ENCODE measurements at regions not wholly inside any gene's neighbourhood (a gene's known extent, or its start where the extent isn't known, plus 50 kb on each side); places are given as distances from the start of the nearest gene placed in this dataset.
"Not testable (repeated sequence)": the region's sequence is repeated elsewhere in the genome, so short reads cannot be mapped to it uniquely, and the experiment has no call there.

DNA sequence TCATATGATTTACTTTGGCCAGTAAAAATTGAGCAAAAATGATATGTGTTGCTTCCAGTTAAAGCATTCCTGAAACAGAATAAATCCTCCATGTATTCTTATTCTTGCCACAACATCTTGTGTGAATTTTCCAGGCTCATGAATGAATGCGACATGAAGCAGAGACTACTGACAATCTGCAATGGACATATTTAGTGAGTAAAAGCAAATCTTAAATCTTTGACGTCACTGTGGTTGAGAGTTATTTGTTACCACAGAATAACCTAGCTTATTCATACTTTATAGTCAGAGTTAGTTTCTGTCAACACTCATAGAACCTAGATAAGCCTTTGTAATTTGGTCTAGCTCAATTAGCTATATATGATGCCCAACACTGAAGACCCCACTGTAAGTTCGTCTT lies 1443.1 kb downstream of the PCDH9 start:
- DNase-seq: no peak

DNA sequence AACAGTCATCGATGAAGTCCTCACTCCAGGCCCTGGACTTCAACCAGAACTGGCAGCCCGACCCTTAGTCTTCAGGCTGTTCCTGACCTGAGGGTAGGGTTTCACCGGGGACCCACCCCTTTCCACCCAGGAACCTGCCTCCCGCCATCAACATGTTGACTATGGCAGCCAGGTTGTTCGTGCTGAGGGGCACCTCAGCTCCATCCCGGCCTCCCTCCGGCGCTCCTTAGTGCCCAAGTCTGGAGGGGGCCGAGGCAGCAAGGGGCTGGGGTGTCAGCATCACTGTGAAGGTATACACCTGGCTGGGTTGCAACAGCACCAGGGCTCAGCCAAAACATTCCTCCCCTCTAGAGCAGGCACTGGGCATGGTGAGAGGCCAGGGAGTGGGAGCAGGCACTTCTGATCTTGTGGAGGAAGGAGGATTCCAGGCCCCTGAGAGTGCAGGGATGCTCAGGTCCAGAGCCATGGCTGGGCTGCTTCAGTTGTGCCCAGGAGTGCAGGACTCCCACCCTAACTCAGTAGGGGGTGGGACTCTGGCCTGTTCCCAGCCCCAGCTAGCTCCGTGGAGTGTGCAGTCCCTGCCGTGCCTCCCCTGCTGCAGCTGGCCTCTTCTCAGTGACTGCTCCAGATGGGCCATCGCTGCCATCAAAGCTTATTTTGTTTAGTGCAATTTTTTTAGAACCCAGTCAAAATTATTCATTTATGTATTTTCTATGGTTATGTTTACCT lies 1445.9 kb downstream of the PCDH9 start:
- DNase-seq: no peak

DNA sequence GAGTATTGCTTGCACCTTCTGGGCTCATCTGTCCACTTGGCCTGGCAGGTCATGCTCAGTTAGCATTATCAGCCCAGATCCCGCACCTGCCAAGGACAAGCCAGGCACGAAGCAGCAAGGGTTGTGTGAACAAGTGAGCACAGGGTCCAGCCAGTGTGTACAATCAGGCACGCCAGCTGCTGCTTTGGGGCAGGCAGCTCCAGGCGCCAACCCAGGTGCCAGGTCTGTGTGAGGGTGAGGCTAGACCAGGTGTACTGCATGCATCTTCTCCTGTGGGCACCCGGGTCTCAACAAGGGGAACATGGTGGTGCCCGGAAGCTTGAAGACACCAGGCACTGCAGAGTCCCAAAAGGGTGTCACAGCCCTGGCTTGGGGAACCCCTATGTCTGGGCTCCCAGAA lies 1446.8 kb downstream of the PCDH9 start:
- no peak for DNase-seq

DNA sequence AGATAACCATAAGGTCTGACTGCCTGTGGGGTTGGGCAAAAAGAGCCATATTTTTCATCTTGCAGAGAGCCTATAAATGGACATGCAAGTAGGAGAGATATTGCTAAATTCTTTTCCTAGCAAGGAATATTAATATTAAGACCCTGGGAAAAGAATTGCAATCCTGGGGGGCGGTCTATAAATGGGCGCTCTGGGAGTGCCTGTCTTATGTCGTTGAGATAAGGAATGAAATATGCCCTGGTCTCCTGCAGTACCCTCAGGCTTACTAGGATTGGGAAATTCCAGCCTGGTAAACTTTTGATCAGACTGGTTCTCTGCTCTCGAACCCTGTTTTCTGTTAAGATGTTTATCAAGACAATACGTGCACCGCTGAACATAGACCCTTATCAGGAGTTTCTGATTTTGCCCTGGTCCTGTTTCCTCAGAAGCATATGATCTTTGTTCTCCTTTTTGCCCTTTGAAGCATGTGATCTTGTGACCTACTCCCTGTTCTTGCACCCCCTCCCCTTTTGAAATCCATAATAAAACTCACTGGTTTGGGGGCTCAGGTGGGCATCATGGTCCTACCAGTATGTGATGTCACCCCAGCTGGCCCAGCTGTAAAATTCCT lies 1458.3 kb downstream of the PCDH9 start:
- DNase-seq: not testable (repeated sequence)

DNA sequence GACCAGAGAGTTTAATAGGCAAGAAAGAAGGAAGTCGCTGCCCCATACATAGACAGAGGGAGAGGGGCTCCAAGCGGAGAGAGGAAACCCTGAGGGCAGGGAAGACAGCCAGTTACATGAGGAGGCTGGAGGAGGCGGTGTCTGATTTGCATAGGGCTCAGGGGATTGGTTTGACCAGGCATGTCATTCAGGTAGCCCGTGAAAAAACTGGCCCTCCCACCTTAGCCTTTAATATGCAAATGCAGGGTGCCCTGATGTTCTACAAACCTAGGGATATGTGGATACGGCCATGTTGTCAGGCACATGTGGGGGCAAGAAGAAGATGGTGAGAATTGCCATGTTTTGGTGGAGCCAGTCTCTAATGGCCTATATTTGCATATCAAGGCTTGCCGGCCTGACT lies 1461.6 kb downstream of the PCDH9 start:
- no peak for DNase-seq

DNA sequence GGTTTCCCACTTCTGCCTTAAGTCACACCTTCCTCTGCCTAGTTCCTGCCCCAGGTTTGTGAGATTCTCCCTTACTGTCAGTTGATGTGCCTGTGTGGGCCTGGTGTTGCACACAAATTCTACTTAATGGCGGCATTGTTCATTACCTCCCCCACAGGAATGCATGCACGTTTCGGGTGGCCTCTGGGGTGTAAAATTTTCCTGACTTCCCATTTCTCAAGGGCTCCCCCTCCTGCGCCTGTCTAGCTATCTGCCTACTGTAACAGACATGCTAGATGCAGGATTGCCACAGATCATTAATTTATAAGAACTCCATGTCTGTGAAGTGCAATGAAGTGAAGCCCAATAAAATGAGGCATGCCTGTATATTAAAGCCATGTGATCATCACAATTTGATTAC lies 1466.3 kb downstream of the PCDH9 start:
- no peak for DNase-seq

DNA sequence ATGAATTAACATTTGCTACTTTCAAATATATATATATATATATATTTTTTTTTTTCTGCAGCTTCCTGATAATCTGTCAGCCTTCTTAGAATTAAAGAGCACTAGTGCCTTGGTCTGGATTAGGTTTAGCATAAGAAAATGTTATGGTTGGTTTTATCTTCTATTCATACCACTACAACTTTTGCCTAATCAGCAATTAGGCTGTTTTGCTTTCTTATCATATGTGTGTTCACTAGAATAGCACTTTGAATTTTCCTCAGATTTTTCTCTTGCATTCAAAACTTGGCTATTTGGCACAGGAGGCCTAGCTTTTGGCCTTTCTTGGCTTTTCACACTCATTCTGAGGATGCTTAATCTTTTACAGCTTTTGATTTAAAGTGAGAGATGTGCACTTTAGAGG lies 1468.1 kb downstream of the PCDH9 start:
- DNase-seq: no peak

DNA sequence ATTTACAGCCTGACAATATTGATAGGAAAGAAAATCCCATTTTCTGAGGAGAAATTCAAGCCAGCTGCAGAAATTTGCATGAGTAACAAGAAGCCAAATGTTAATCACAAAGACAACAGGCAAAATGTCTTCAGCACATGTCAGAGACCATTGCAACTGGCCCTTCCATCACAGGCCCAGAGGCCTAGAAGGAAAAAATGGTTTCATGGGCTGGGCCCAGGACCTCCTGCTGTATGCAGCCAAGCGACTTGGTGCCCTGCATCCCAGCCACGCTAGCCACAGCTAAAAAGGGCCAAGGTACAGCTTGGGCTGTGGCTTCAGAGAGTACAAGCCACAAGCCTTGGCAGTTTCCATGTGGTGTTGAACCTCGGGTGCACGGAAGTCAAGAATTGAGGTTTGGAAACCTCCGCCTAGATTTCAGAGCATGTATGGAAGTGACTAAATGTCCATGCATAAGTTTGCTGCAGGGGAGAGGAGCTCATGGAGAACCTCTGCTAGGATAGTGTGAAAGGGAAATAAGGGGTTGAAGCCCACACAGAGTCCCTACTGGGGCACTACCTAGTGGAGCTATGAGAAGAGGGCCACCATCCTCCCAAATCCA lies 1474.0 kb downstream of the PCDH9 start:
- DNase-seq: no peak

DNA sequence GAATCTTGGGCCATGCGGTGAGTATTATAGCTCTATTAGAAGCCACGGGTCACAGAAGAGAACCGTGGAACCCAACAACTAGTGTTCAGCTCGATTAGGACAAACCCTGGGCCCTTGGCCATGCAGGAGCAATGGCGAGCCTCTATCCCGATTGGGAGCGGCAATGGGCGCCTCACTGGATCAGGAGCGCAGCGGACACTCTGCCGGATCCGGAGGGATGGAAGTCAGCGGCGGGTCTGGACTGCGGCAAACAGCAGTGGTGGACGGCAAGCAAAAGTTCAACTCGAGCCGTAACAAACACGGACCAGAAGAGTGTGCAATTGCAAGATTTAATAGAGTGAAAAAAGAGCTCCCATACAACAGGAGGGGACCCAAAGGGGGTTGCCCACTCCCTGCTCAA lies 1481.9 kb downstream of the PCDH9 start:
- no peak for DNase-seq

DNA sequence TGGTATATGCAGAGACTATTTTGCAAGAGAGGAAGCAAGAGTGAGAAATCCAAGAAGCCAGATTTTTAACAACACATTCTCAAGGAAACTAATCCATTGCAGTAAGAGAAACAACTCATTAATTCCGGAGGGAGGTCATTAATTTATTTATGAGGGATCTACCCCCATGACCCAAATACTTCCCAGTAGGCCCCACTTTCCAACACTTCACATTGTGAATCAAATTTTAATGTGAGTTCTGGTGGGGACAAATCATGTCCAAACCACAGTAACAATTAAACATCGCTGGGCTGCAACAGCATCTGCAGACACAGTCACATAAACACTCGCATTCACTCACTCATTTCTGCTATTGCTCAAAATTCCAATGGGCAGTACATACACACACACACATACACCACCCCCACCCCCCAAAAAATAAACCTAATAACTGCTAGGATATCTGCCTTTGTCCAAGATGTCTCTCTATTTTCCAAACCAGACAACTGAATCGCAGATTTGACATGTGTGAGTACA lies 1483.7 kb downstream of the PCDH9 start:
- DNase-seq: no peak

DNA sequence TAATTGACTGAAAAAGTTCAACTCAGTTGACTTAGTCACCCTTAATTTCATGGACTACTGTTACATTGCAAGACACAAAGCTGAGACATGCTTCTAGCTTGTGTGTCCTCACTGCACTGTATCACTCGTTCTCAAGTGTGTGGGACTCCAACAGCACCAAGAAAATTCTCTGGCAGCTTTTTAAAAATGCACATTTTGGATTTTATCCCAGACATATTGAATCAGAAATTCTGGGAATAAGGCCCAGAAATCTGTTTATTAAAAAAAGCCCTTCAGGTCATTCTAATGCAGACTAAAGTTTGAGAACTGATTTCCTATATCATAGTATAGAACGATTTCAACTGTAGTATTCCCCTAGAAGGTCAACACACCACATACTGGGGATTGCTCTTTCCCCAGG lies 1485.3 kb downstream of the PCDH9 start:
- no peak for DNase-seq

DNA sequence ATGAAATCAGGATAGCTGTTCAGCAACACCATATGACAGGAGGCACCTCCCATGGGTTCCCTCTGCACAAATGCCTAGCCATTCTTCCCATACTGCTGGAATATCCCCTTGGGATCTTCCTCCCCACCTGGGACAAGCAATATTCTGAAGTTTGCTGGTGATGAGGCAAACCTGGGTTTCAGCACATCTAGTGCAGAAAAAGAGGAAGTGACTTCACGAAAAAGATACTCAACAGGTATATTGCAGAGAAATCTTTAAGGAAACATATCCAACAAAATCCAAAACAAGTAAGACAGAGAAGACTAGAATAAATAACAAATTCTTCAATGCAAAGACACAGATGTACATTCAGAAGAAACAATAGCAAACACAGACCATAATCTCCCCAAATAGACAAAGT lies 1497.0 kb downstream of the PCDH9 start:
- no peak for DNase-seq

DNA sequence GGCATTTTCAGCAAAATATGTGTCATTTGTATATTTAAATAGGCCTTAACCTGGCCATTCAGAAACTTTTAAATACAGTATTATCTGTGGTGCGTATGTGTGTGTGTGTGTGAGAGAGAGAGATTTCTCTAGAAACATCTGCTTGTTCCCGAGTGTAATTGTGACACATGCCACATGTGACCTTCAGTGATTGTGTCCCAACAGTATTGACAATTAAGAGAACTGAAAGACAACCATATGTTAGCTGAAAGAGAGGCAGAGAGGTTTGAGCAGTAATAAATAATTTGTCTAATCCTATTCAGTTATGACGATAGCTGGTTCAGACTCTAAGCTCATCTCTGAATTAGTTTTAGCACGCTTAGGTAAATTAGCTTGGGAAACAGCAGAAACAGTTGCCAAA lies 1503.1 kb downstream of the PCDH9 start:
- DNase-seq: no peak

DNA sequence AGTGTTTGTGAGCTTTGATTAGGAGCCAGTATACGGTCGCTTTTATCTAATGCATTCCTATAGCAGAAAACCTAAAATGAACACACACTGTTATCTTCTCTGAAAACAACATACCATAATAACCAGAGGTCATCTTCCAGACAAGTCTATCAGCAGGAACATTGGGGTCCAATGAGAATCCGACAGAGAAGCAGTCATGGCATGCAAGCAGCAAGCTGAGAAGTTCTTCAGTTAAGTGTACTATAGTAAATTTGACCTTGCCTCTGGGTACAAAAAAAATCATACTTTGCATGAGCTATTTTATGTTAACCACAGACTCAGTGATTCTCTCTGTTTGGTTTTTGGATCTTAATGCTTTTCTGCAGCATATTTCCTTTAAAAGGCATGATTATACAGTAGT lies 1505.1 kb downstream of the PCDH9 start:
- no peak for DNase-seq

DNA sequence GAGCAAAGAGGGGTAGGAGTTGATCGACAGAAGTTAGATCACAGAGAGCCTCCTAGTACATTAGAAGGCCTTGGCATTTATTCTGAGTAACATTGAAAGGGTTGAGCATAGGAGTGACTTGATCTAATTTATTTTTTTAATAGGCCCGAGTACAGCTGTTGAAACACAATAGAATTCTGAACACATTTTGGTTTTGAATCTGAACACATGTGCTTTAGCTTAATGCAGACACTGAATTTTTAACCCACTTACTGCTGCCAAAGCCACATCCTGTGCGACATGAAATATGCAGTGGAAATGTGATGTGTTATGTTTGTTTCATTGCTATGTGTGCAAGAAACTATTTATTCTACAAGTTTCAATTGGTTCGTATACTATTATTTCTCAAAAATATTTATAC lies 1505.9 kb downstream of the PCDH9 start:
- no peak for DNase-seq

DNA sequence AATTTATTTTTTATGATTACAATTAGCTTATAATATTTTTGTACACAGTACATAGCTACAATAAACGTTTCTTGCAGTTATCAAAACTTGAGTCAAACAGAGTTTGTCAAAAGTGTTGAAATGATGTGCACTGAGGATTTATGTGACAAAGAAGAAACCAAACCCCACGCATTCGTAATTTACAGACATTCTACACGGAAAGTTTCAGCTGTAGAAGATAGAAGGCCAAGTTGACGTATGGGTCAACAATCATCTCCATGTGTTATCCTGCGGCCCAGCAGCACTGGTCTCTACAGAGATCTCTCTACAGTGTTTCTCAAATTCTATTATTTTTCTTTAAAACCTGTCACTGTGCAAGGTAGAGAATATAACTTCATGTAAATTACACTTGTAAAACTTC lies 1507.6 kb downstream of the PCDH9 start:
- no peak for DNase-seq

DNA sequence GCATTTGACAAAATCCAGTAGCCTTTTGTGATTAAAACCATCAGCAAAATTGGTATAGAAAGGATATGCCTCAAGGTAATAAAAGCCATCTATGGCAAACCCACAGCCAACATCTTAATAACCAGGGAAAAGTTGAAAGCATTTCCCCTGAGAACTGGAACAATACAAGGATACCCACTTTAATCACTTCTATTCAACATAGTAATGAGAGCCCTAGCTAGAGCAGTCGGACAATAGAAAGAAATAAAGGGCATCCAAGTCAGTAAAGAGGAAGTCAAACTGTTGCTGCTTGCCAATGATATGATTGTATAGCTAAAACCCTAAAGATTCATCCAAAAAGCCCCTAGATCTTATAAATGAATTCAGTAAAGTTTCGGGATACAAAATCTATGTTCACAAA lies 1510.3 kb downstream of the PCDH9 start:
- no peak for DNase-seq

DNA sequence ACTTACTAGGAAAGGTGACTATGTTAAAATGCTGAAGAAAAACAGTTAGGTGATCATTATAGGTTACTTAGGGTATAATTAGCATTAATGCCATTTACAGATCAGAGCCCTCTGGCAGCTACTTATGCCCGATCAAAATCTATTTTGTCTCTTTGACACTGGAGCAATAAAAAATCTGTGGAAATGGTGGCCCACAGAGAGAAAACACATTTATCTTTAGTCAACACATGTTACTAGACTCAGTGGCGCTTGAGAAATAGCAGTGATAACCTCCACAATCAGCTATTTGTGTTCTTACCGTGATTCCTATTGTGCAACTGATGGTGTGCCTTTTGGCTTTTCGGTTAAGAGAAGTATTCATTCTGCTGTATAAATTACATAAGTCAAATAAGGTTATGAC lies 1519.6 kb downstream of the PCDH9 start:
- DNase-seq: no peak

DNA sequence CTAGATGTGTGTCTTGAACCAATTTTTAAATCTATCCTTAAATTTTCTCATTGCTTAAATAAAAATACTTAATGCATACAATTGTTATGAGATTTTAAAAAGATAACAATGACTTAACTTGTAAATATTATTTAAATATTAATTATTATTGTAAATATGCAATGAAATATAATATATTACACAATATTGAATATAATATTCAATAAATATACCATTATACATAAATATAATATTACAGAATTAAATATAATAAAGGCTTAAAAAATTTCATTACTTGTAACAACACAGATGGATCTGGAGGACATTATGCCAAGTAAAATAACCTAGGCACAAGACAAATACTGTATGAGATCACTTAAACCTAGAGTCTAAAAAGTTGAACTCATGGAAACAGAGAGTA lies 1532.3 kb downstream of the PCDH9 start:
- no peak for DNase-seq

DNA sequence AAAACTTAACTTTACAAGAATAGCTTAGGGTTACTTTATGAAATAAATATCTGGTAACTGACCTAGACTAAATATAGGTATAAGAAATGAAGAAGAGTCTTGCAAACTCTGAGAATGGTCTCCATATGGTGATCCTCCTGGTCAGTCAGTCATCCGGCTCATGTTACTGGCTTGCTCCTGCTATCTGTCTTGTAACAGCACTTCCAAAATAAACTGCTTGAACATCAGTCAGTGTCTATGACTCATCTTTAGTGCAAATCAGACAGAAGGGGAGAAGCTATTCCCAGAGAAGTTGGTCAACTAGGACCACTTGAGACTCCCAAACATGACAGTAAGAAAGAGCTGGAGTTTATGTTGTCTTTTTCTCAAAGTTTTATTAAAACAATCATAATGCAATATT lies 1550.9 kb downstream of the PCDH9 start:
- DNase-seq: no peak

DNA sequence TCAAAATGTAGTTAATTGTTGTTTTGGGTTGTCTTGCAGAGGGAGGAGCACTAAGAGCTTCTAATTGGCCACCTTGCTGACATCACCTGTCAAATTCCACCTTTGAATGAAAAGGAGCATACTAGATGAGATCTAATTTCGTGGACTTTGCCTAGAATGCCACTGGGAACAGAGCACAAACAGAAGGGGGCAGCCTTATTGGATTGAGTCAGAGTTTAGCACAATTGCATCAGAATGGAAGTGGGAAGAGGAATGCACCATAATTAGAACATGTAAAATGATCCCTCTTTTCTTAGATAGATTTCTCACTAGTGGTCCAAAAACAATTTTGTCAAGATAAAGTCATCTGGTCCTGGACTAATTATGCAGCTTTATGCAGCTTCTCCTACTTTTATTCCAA lies 1552.2 kb downstream of the PCDH9 start:
- DNase-seq: no peak

DNA sequence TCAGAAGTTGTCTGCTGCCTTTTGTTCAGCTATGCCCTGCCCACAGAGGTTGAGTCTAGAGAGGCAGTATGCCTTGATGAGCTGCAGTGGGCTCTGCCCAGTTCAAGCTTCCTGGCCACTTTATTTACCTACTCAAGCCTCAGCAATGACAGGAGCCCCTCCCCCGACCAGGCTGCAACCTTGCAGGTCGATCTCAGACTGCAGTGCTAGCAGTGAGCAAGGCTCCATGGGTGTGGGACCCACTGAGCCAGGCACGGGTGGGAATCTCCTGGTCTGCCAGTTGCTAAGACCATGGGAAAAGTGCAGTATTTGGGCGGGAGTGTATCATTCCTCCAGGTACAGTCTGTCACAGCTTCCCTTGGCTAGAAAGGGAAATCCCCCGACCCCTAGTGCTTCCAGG lies 1554.8 kb downstream of the PCDH9 start:
- not testable (repeated sequence) for DNase-seq

DNA sequence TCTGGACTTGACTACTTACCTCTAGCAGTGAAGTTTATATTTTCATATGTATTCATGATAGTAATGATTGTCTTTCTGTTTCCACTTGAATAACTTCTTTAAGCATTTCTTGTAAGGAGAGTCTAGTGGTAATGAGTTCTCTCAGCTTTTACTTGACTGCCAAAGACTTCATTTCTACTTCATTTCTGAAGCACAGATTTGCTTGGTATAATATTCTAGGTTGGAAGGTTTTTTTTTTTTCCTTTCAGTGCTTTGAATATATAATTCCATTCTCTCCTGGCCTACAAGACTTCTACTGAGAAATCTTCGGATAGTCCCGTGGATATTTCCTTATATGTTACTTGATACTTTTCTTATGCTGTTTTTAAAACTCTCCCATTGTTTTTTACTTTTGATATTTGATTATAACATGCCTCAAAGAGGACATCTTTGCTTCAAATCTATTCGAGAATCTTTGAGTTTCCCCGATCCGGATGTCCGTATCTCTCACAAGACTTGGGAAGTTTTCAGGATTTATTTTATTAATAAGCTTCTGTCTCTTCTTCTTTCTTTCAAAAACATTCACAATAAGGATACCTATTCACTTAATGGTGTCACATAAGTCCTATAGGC lies 1560.0 kb downstream of the PCDH9 start:
- no peak for DNase-seq

DNA sequence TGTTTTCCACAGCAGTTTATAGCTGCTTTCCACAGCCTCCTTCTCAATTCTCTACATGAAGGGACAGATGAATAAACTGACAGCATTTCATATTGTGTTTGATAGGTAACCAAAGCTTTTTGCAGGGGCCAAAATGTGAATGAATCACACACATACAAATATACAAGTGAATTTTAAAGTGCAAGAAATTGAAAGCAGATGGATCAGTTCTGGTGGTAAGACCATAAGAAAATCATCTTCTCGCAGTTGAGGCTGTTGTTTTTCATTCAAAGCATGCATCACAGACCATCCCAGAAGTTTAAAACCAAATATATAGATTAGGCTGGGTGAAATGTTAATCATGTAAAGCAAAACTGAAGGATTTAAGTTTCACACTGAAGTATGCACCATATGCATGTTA lies 1569.4 kb downstream of the PCDH9 start:
- DNase-seq: no peak
